GM21367 (cell line): ENCODE measurements at regions not wholly inside any gene's neighbourhood (a gene's known extent, or its start where the extent isn't known, plus 50 kb on each side); places are given as distances from the start of the nearest gene placed in this dataset.

Source experiments
- ATAC-seq: cut with Tn5 transposase; IDR thresholded peaks from one replicate; pipeline ENCODE4 v1.9.1; 2021; ENCODE audit not compliant: unreplicated experiment

DNA sequence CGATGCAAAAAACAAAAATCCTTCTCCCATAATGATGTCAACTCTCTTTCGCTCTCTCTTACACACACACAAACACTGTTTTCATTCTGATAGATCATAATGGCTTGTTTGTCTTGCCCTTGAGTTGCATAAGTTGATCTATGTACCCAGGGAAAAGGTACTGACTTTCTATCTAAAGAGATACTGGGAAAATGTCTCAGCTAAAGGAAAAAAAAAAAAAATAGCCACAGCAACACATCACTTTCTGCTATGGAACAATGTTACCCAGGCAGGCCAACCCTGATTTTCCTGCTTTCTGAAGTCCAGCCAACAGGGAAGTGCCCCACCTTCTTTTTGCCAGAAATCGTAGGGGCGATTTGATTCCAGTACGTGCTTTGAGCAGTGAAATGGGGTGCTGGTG is 212.6 kb upstream of the ACTBL2 start:
- ATAC-seq: no peak

DNA sequence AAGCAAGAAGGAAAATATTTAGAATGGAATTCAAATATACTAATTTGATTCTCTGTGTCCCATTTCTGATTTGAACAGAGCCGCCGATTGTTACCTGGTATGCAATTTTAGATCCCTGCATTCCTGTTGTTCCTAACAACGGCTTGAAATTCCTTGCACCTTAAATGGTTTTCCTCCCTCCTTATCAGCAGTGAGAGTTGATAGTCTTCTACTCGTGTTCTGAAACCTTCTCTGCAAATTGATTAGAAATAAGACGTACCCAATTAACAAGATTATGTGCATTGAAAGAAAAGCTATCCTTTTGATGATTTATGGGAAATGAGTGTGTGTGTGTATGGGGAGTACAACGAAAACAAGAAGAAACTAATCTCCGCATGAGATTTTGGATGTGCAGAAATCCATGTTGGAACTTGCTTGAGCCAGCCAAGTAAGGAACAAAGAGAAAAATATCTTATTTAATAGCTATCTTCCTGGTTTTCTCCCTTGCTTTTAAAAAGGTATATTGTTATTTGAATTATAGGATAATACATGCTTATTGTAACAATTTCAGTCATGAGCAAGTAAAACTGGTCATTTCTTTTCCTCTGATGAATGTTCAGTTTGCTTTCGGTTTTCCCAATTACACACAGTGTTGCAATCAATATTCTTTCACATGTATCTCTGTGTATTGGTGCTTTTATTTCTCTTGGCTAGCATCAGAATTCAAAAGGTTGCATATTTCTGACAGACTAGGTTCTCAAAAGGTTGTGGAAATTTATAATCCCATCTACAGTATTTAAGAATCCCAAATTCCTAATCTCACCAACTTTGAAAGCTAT is 211.1 kb upstream of the ACTBL2 start:
- no peak for ATAC-seq

DNA sequence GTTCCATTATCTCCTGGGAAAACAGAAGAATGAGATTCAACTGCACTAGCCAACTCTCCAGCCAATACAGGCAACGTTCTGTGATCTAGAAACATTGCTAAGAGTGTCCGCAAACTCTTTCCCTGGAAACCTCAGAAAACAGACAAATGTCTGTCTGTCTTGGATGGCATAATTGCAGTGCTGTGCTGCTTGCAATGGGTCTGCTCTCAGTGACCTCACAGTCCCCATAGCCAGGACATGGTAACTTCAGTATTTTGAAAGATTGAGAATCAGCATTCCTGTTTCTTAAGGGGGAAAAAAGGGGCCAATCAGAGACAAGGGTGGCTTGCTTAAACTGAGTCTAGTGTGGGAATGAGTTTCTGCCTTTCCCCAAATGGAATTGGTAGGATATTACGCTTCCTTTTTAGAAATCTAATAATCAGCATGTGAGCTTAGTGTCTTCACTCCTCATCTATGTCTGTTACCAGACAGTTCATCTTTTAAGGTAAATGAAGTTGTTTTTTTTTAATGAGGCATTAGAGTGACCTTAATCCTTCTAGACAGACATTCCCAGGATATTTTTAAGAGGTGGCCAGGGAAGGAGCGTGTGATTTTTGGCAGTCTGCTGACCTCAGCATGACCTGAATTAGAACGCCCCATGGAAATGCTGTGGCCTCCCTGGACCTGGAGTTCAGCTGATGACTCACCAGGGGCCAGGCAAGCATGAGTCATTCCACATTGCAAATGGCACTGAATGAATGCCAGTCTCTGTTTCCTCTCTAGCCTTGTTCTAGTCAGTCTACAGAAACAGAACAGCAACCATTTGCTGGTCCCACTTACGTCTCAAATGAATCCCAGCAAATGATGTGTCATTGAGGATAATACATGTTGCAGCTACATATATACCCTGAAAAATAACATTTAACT is 210.2 kb upstream of the ACTBL2 start:
- no peak for ATAC-seq

DNA sequence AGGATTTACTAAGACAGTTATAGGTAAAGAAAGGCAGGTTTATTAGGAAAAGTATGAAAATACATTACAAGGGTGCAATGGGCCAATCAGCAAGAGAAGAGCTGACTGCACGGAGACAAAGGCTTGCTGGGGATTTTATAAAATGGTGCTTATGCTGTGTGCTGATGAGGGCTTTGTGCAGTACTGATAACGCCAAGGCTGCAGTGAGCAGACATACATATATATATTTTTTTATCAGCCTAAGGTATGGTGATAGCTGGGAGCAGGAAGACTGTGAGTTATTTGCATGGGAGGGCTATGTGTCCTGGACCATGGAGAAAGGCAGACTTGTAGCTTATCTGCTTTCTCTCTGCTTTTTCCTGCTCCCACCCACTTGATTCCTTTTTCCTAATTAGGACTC is 208.1 kb upstream of the ACTBL2 start:
- ATAC-seq: no peak

DNA sequence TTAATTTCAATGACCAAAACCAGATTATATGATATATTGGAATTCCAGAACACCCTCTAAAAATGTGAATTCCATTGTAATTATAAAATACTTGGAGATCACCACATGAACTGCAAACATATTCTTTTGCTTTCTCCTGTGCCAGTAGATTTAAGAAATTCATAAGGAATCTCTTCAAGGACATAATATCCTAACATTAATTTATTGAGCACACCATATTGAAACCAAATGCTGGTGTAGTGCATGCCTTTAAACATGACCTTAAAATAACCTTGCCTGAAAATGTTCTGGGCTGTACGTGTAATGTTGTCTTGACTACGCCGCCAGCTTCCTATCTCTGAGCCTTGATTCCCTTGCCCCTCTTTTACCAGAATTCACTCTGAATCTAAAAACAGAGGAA is 205.0 kb upstream of the ACTBL2 start:
- ATAC-seq: no peak

DNA sequence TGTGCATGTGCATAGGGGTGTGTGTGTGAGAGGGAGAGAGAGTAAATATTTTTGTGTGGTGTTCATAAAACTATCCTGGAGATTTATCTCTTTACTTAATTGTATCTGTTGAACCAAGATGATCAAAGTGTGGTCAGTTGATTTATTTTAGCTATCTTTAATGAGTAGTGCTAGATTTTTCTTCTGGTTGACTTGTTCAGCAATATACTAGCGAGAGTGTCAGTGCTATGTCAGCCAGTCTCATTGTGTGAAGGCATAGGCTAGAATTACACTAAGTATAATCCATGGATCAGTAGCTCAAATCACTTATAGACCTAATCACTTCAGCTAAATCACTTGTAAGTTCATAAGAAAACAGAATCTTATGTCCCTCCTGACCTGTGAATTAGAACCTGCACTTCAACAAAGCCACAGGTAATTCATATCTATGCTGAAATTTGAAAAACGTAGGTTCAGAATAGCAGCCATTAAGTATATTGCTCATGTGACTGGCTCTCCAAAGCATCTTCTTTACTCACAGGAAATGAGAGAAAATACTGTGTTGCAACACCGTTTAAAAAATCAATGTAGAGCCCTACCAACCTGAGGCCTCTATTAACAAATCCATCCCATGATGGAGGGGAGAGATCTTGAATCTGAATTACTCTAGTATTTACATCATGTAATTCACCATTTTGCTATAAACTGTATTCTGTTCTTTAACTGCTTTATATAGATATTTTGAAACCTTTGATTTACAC is 203.1 kb upstream of the ACTBL2 start:
- ATAC-seq: no peak

DNA sequence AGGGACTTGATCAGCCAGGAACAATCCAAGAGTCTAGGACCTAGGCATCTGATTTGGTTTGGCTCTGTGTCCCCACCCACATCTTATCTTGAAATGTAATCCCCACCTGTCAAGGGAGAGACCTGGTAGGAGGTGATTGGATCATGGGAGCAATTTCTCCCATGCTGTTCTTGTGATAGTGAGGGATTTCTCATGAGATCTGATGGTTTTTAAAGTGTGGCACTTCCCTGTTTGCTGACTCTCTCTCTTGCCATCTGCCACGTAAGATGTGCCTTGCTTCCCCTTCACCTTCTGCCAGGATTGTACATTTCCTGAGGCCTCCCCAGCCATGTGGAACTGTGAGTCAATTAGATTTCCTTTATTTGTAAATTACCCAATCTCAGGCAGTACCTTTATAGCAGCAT is 201.7 kb upstream of the ACTBL2 start:
- no peak for ATAC-seq

DNA sequence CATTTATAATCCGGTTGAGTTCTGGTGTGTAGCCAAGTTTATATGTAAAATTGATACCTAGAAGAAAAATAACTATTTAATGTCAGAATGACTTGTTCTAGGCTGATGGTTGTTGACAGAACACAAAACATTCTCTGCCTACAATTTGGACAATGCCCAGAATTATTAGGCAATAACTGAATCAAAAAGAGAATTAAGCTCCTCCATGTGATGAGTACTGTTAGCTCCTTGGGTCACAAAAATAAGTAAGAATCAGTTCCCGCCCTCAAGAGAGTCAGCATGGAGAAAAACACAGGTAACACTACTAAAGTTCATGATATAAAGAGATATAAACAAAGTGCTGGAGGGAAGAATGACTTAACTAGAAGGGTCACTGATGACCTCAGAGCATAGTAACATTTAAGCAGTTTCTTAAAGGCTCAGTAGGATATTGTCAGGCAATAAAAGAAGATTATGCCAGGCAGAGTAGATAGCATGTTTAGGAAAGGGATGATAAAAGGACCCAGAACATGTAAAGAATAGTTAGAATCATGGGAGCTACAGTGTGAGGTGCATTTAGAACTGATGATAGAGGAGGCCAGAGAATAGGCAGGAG is 200.5 kb upstream of the ACTBL2 start:
- ATAC-seq: no peak

DNA sequence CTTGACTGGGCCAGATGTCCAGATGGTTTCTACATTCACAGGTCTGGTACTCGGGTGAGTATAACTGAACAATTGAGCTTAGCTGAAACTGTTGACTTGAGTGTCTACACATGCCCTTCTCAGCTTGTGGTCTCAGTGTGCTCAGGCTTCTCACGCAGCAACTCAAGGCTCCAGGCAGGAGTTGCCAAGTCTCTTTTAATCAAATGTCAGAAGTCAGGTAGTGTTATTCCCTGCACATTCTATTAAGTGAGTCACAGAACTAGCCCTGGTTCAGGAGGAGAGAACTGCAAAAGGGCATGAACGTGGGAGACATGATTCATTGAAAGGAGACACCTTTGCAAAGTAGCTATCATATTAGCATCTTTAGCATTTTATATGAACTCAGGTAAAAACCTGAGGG is 199.3 kb upstream of the ACTBL2 start:
- ATAC-seq: no peak

DNA sequence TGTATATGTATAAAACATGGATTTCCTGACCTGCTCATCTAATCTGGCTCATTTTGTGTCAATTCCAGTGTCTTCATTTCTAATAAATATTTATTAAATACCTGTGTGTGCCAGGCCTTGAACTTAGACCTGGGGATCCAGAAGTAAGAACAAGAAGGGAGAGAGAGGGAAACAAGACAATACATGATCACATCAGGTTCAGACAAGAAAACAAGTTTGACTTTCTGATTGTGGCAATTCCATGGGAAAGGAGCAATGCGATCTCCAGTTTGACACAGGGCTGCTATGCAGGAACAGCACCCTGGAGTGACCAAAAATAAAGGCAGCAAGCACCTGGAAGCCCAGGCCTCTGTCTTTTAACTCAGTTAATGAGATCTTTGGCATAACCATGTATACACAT is 198.1 kb upstream of the ACTBL2 start:
- no peak for ATAC-seq

DNA sequence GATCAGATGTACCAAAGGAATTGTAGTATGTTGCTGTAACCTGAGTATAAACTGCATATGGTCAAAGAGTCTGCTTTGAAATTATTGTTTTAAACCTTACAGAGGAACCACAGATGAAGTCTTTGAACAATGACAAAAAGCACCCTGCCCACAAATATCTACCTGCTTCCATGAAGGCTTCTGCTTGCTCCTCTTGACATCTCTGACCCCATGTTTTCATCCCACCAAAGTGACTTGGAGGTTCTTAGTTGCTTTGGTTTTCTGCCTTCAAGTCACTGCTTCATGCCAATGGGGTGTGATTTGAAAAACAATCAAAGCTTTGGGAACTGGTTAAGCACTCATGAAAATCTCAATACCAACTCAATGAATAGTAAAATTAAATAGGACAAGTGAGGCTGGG is 194.6 kb upstream of the ACTBL2 start:
- ATAC-seq: no peak

DNA sequence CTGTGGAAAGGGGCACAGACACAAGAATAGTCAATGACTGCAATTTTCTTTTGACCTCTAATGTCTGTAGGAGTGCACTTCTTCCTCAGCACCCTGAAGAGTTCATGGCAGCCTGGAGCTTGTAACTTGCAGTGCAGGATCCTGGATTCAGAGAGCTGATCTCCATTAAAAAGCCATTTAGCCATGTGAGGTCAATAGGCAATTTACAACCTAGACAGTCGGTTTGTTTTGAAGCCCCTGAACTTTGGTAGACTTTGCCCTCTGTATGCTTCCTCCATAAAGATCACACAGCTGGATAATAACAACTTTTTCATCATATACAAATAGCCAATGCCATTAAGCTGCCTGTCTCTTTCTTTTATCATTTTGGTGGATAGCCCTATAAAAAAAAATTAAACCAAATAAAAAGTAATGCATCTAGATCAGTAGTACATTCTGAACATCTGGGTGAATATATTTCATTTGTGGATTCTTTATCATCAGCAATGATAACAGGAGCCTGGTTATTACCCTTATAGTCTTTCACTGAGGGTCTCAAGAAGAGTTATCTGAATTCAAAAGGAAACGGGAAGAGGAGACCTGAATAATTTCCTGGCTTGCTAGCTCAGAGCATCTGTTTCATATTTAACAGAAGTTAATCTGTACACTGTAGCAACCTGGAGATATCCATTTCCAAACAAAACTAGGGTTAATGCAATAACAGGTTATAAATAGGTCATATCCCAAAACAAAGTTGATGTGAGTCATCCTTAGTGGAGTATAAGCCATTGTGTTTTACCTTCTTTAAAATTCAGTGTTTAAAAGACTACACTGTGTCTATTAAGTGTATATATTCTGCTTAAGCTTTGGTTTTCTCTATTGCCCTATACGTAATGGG is 193.8 kb upstream of the ACTBL2 start:
- no peak for ATAC-seq

DNA sequence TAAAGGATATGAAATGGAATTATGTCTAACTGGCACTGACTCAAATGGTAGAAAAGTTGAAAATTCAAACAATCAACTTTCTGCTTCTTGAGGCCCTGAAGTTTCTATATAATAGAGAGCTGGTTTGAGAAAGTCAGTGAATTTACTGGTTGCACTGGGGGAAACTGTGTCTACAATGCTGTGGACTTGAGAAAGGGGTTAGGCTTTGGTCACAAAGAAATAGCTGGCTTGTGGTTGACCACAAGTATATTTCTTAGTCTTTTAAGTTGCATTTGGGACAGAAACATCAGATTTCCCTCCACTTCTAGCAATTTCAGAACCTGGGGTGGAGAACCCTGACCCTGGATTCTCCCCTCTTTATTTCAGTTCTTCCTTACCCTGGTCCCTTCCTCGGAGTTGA is 192.6 kb upstream of the ACTBL2 start:
- no peak for ATAC-seq

DNA sequence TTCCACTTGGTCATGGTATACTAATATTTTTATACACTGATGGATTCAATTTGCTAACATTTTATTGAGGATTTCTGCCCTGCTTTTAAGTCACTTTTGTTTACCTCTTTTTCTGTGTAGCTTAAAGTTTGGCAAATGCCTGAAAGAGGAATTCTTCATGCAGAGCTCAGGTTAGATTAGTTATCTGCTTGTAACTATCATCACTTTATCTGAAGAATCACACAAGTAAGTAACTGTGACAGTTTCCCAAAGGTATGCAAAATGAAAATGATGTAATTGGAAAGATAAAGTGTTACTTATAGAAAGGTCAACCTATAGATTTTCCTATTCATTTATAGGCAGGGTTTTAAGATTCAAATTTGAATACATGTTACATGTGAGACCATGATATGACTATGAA is 188.8 kb upstream of the ACTBL2 start:
- ATAC-seq: no peak

DNA sequence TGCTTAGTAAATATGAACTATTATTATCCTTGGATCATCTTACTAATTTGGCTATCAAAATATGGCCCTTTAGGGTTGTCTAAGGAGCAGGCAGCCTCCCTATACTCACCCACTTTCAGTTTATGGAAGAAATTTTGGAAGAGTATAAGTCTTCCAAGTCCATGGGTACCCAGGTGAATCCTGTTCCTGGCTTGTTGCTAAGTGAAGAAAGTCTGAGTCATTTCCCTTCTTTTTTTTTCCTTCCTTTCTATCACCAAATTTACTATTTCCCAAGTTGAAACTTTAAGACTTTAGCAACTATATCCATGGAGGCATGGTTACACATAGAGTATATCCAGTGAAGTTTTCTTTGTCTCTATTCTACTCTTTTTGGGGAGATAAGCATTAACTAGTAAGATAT is 184.0 kb upstream of the ACTBL2 start:
- ATAC-seq: no peak

DNA sequence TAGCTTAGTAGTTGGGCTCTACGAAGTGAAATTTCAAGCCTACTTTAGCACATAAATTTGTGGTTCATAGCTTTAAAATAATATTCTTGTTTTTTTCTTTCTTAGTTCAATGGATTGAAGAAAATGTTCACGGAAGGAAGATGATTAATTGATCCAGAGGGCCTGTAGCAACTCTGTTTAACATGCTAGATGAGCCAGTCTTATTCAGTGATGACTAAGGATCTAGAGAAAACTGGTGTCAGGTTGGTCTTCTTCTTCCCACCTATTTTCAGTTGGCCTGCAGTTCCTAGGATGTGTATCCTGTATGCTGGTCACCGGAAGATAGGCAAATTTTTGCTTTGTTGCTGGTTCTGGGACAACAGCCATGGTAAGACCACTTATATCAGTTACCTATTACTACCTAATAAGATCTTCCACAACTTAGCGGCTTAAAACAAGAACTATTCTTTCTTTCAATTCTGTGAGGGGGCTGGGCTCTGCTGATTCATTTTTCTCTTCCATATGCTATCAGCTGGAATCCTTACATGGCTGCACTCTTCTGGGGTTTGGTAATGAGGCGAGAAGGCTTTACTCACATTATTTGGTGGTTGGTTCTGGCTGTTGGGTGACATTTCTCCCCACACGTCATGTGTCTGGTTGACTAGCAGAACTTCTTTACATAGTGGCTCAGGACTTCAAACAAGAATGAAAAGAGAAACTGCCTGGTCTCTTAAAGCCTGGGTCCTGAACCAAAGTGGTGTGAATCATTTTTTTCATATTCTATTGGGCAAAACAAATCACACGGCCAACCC is 182.7 kb upstream of the ACTBL2 start:
- ATAC-seq: no peak

DNA sequence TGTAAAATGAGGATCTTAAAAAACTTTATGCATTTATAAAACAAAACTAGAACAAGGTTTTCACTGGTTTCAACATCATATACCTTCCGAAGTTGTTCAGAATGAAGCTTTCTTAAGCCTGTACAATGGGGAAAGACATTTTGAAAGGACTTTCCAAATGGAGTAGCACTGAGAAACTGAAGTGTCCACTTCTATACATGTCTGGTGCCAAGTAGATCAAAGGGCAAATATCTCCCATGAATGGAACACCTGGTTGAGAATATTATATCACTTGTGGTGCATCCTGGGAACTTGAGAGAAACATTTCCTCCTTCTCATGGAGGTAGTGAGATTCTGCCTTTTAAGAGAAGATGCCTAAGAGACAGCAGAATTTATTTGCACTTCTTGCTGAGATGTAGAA is 182.1 kb upstream of the ACTBL2 start:
- no peak for ATAC-seq

DNA sequence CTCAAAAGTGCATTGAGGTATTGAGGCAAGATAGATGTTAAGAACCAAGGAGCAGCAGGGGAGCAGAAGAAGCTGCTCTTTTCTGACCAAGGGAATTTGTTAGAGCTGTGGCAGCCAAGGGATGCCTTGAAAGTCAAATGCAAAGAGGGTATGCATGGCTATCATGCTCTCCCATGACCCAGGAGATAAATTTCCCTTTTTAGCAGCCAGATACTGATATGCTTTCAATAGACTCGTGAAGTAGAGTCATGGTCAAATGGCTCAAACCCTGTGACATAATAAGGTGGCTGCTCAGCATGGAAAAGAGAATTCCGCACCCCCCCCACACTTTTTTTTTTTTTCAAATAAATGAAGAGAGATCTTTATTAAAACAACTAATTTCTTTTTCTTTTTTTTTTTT is 180.9 kb upstream of the ACTBL2 start:
- ATAC-seq: no peak

DNA sequence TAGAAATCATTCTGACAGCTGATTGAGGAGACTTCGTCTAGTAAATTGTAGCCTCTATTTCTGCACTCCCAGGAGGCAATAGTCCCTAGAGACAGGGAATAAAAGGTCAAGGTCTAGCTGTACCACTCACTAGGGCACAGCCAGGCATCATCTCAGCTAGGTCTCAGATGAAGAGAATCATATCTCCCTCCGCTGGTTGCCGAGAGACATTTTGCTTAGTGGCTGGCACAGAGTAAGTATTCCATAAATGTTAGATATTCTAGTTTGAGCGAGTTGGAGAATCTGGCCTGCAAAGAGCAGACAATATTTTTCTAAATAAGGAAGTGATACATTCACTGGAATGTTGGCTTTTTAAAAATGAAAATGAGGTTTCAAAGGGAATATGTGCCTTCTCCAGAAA is 180.4 kb upstream of the ACTBL2 start:
- no peak for ATAC-seq
